Esophagus (tissue), 2 donors: ENCODE measurements at regions not wholly inside any gene's neighbourhood (a gene's known extent, or its start where the extent isn't known, plus 50 kb on each side); places are given as distances from the start of the nearest gene placed in this dataset.

ENCODE experiments used
- H3K27ac ChIP-seq, 2 donors: one replicate each; pipeline ENCODE4 v1.5.1; 2013; ENCODE audit warnings: low read depth in 2 of 2, mild to moderate bottlenecking in 2 of 2, inconsistent platforms in 1 of 2, low read length in 1 of 2, moderate library complexity in 1 of 2
- H3K27me3 ChIP-seq, 2 donors: one replicate each; pipeline ENCODE4 v1.6.1; 2013; ENCODE audit warnings: low read length in 2 of 2, control low read depth in 1 of 2, mild to moderate bottlenecking in 1 of 2; ENCODE audit not compliant: insufficient read depth in 2 of 2, control insufficient read depth in 1 of 2
- H3K36me3 ChIP-seq, 2 donors: one replicate each; pipeline ENCODE4 v1.6.1; 2013; ENCODE audit warnings: low read length in 1 of 2; ENCODE audit not compliant: control insufficient read depth in 2 of 2, insufficient read depth in 2 of 2
- H3K4me1 ChIP-seq, 2 donors: one replicate each; pipeline ENCODE4 v1.6.1; 2013; ENCODE audit warnings: low read length in 1 of 2; ENCODE audit not compliant: control insufficient read depth in 2 of 2, insufficient read depth in 2 of 2
- H3K4me3 ChIP-seq, 2 donors: one replicate each; pipeline ENCODE4 v1.5.1; 2013; ENCODE audit warnings: low read length in 2 of 2, mild to moderate bottlenecking in 2 of 2, low read depth in 1 of 2, moderate library complexity in 1 of 2
- H3K9me3 ChIP-seq, 2 donors: one replicate each; pipeline ENCODE4 v1.6.1; 2013; ENCODE audit warnings: mild to moderate bottlenecking in 2 of 2, low read depth in 1 of 2, low read length in 1 of 2, moderate library complexity in 1 of 2; ENCODE audit not compliant: control insufficient read depth in 2 of 2, insufficient read depth in 1 of 2
- WGBS, 2 donors: extraction: QIAGEN DNeasy Blood & Tissue Kit; methylation state at CpG; one replicate each; pipeline ENCODE4 v1.1.7; 2013; 5-methylcytosine and 5-hydroxymethylcytosine counted together
- donor health status: healthy with polysubstance abuse.
- donor health status: Bipolar disorder and iron deficiency.

- H3K4me1 ChIP-seq = peaks cover 0 to 14% of the 10 kb centered on the region in 2 donors
- H3K27ac ChIP-seq = no peak overlapping the region
- peaks cover 0 to 3% of the 10 kb centered on the region in 2 donors for H3K9me3 ChIP-seq
- no peaks in the 10 kb centered on the region for H3K36me3 ChIP-seq
- WGBS, 2 donors = 5 to 17% methylated on average over 20 to 53 of the region's 54 CpGs
- H3K4me3 ChIP-seq = peak overlapping the region in 1 of 2 donors; percentile 50
- peaks cover 0 to 4% of the 10 kb centered on the region in 2 donors for H3K27me3 ChIP-seq
Measured at GRCh38 chr16:85168732-85169256, 56.5 kb upstream of the CIBAR2 start.

GRCh38 chr16:85169333-85170065 is 57.2 kb upstream of the CIBAR2 start:
- Histone ChIP-seq H3K36me3 (no peaks in the 10 kb centered on the region), H3K27me3 (peaks cover 0 to 4% of the 10 kb centered on the region in 2 donors), H3K4me3 (peak overlapping the region; percentile 17 to 50), H3K4me1 (peaks cover 2 to 14% of the 10 kb centered on the region in 2 donors), H3K9me3 (peaks cover 0 to 3% of the 10 kb centered on the region in 2 donors), H3K27ac (no peak overlapping the region)
- 1% methylated on average over 62 to 125 of the region's 125 CpGs for whole genome bisulfite sequencing, 2 donors

DNA sequence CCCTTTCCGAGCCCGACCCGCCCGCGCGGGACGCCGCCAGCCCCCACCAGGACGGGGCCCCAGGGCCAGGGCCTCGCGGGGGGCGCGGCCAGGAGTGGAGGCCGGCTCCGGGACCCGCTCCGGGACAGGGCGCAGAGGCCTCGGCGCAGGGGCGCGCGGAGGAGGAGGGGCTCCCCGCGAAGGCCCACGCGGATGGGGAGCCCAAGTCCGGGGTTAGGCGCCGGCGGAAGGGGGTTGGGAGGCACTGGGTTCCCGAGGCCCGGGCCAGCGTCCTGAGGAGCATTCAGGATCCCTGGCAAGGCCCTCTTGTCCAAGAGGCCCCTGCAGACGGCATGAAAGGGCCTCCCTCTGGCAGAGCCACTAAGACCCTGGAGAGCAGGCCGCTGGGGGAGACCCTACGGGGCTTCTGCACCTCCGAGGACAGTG is 57.8 kb upstream of the CIBAR2 start:
- Histone ChIP-seq H3K4me1 (peaks cover 5 to 13% of the 10 kb centered on the region in 2 donors), H3K36me3 (no peaks in the 10 kb centered on the region), H3K27ac (no peak overlapping the region), H3K4me3 (peak overlapping the region; percentile 17 to 50), H3K27me3 (peaks cover 0 to 4% of the 10 kb centered on the region in 2 donors), H3K9me3 (peaks cover 0 to 3% of the 10 kb centered on the region in 2 donors)
- 18 to 24% methylated on average over 16 to 38 of the region's 38 CpGs for WGBS, 2 donors

- peaks cover 5 to 13% of the 10 kb centered on the region in 2 donors for H3K4me1 ChIP-seq
- no peaks in the 10 kb centered on the region for H3K36me3 ChIP-seq
- 74 to 84% methylated on average over 20 to 23 of the region's 23 CpGs for WGBS, 2 donors
- peaks cover 0 to 3% of the 10 kb centered on the region in 2 donors for H3K9me3 ChIP-seq
- no peak overlapping the region for H3K4me3 ChIP-seq
- H3K27me3 ChIP-seq = peaks cover 0 to 4% of the 10 kb centered on the region in 2 donors
- no peak overlapping the region for H3K27ac ChIP-seq
Measured at GRCh38 chr16:85170590-85171003, 58.3 kb upstream of the CIBAR2 start.

DNA sequence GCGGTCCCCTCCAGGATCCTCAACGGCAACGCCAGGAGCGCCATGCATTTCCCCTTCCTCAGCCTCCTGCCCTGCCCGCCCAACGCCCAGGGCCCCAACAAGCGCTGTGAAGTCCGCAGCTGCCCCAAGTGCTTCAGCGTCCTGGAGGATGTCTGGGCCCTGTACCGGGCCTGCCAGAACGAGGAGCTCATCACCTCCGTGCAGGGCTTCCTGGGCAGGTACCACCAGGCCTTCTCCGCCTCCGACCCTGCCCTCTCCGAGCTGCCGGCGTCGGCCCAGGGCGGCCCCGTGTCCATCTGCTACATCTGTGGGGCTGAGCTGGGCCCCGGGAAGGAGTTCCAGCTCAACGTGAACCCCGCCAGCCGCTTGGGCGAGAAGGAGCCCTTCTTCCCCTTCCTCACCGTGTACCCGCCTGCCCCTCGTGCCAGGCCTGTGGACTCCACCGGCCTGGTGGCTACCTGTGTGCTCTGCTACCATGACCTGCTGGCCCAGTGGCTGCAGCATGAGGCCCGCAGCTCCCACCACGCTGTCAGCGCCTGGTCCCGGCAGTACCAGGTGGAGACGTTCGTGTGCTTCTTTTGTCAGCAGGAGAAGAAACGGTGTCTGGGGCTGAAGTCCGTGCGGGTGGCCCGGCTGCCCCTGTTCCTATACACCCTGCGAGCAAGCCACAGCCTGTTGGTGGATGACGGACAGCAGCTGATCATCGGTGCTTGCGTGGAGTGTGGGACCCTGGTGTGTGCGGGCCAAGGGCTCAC is 58.9 kb upstream of the CIBAR2 start:
- WGBS, 2 donors = 91 to 92% methylated on average over 43 to 44 of the region's 44 CpGs
- peaks cover 5 to 13% of the 10 kb centered on the region in 2 donors for H3K4me1 ChIP-seq
- peaks cover 0 to 3% of the 10 kb centered on the region in 2 donors for H3K9me3 ChIP-seq
- H3K27ac ChIP-seq = no peak overlapping the region
- no peaks in the 10 kb centered on the region for H3K36me3 ChIP-seq
- peaks cover 0 to 4% of the 10 kb centered on the region in 2 donors for H3K27me3 ChIP-seq
- H3K4me3 ChIP-seq = no peak overlapping the region

DNA sequence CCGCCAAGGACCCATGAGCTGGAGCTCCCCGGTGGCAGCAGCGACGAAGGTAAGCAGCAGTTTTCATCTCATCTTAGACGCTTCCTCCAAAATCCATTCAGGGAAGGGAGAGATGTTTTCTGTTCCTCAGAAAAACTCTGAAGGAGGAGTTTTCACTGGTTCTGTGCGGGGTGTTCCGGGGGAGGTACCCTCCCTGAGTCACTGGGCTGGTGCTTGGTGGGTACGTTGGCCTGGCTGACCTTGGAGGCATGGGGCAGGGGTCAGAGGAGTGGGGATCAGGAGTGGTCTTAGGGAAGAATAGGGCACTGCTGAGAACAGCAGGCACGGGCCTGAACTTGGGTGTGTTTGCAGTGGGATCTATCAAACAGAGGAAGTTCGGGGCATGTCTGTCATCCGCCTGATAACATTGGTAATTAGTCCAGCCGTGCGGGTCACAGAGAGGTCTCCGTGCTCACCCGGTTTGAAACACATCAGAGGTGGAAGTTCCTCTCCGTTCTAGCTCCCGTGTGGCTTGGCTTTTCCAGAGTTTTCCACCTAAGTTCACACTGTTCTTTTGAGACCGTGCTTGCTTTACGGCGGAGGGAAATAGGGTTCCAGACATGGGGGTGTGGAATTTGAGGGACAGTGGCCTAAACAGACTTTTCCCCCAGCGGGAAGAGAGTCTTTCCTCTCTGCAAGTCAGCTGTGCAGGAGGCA is 59.6 kb upstream of the CIBAR2 start:
- WGBS, 2 donors = 56 to 72% methylated on average over 21 of the region's 21 CpGs
- Histone ChIP-seq H3K4me3 (peak overlapping the region in 1 of 2 donors; percentile 4), H3K27ac (peak overlapping the region in 1 of 2 donors; percentile 5), H3K9me3 (peaks cover 0 to 3% of the 10 kb centered on the region in 2 donors), H3K27me3 (peaks cover 0 to 4% of the 10 kb centered on the region in 2 donors), H3K36me3 (no peaks in the 10 kb centered on the region), H3K4me1 (peaks cover 5 to 13% of the 10 kb centered on the region in 2 donors)

GRCh38 chr16:85172455-85173145 is 60.3 kb upstream of the CIBAR2 start:
- peaks cover 0 to 3% of the 10 kb centered on the region in 2 donors for H3K9me3 ChIP-seq
- H3K4me1 ChIP-seq = peaks cover 5 to 10% of the 10 kb centered on the region in 2 donors
- H3K27me3 ChIP-seq = peaks cover 0 to 4% of the 10 kb centered on the region in 2 donors
- 47 to 64% methylated on average over 28 of the region's 28 CpGs for WGBS, 2 donors
- no peaks in the 10 kb centered on the region for H3K36me3 ChIP-seq
- no peak overlapping the region for H3K4me3 ChIP-seq
- H3K27ac ChIP-seq = peak overlapping the region in 1 of 2 donors; percentile 5

- Histone ChIP-seq H3K4me1 (peaks cover 5 to 10% of the 10 kb centered on the region in 2 donors), H3K36me3 (no peaks in the 10 kb centered on the region), H3K4me3 (no peak overlapping the region), H3K27ac (no peak overlapping the region), H3K9me3 (peaks cover 0 to 3% of the 10 kb centered on the region in 2 donors), H3K27me3 (peaks cover 0 to 4% of the 10 kb centered on the region in 2 donors)
- 74 to 80% methylated on average over 14 of the region's 14 CpGs for WGBS, 2 donors
Measured at GRCh38 chr16:85173146-85173980, 61.1 kb upstream of the CIBAR2 start.
